HCT116 (cell line): ENCODE measurements at regions not wholly inside any gene's neighbourhood (a gene's known extent, or its start where the extent isn't known, plus 50 kb on each side); places are given as distances from the start of the nearest gene placed in this dataset.

Experiments used
- ATAC-seq: fragments of 200-7000 bp; cut with Tn5 transposase; 2 replicates; pipeline ENCODE4 v1.9.1; 2020; ENCODE audit warnings: mild to moderate bottlenecking, moderate library complexity
- BruUV-seq: library from RNA; stranded (reverse); fragments of 400-500 nt; replicated peaks from 2 replicates; lab custom pipeline; 2021; lab: Mats Ljungman, UMichigan
- CTCF ChIA-PET: fragments of 300-600 bp; sonication (Branson Sonifier 250); formaldehyde crosslinking; loops from one replicate; lab custom pipeline; 2021; ENCODE audit warnings: antibody characterized with exemption; lab: Charles Lee
- POLR2A ChIA-PET: fragments of 300-600, 350-600 bp; sonication (Branson Sonifier 250); formaldehyde crosslinking; loops from one replicate; lab custom pipeline; 2021; ENCODE audit warnings: antibody characterized with exemption; lab: Charles Lee
- RAD21 ChIA-PET, 2 experiments: fragments of 300-600 bp; sonication (Branson Sonifier 250); formaldehyde crosslinking; loops; one replicate each; lab custom pipeline; 2023; ENCODE audit warnings: low total read pairs in 2 of 2; ENCODE audit not compliant: uncharacterized antibody in 2 of 2, unreplicated experiment in 2 of 2, low non-redundant PET in 1 of 2; lab: Charles Lee
- DNase-seq: peaks from one replicate; pipeline ENCODE4 v3.0.0-alpha.2; 2010; ENCODE audit warnings: low read depth, low spot score
- H2AFZ ChIP-seq: fragments of 200-600 bp; shearing (Covaris generic), sonication (generic); 2 replicates; pipeline ENCODE4 v1.6.1; 2017; ENCODE audit warnings: low read depth, mixed run types, mixed read lengths, antibody characterized with exemption, low read length; ENCODE audit not compliant: poor library complexity, severe bottlenecking
- H3K27ac ChIP-seq: 2 replicates; pipeline ENCODE4 v1.5.1; 2012; ENCODE audit warnings: low read depth, low read length
- H3K27me3 ChIP-seq: fragments of 200-600 bp; sonication (generic); 2 replicates; pipeline ENCODE4 v1.6.1; 2016; ENCODE audit warnings: mixed run types, low read length, mixed read lengths; ENCODE audit not compliant: insufficient read depth
- H3K36me3 ChIP-seq, 2 experiments: fragments of 200-500 bp in 1 of 2; fragments of 200-600 bp in 1 of 2; sonication (Bioruptor generic) in 1 of 2; sonication (generic) in 1 of 2; 2 replicates each; pipeline versions ENCODE4 v1.5.1 to v1.6.1; 2014 to 2016; ENCODE audit warnings: low read length in 2 of 2, inconsistent platforms in 1 of 2, mixed read lengths in 1 of 2, mixed run types in 1 of 2; ENCODE audit not compliant: insufficient read depth in 2 of 2, control insufficient read depth in 1 of 2
- H3K4me1 ChIP-seq, 2 experiments: fragments of 200-600 bp in 1 of 2; sonication (generic) in 1 of 2; 2 replicates each; pipeline versions ENCODE4 v1.5.1 to v1.6.1; 2012 to 2017; ENCODE audit warnings: low read length in 2 of 2, inconsistent platforms in 1 of 2, mild to moderate bottlenecking in 1 of 2, mixed read lengths in 1 of 2, mixed run types in 1 of 2, moderate library complexity in 1 of 2; ENCODE audit not compliant: insufficient read depth in 2 of 2, control insufficient read depth in 1 of 2
- H3K4me2 ChIP-seq: fragments of 200-600 bp; sonication (generic); 2 replicates; pipeline ENCODE4 v1.6.1; 2017; ENCODE audit warnings: mixed run types, low read length, mixed read lengths
- H3K4me3 ChIP-seq, 2 experiments: fragments of 200-600 bp in 1 of 2; sonication (generic) in 1 of 2; replicated peaks in 1 of 2; 2 replicates each; pipeline ENCODE4 v1.5.1; 2011 to 2016; ENCODE audit warnings: low read length in 2 of 2, control low read depth in 1 of 2, low read depth in 1 of 2, mild to moderate bottlenecking in 1 of 2, mixed read lengths in 1 of 2, mixed run types in 1 of 2
- H3K79me2 ChIP-seq: fragments of 200-600 bp; sonication (generic); 2 replicates; pipeline ENCODE4 v1.6.1; 2017; ENCODE audit warnings: mild to moderate bottlenecking, mixed run types, low read length, moderate library complexity, mixed read lengths; ENCODE audit not compliant: insufficient read depth
- H3K9ac ChIP-seq: fragments of 200-600 bp; sonication (generic); 2 replicates; pipeline ENCODE4 v1.6.1; 2016; ENCODE audit warnings: low read length, mixed read lengths
- H3K9me2 ChIP-seq: fragments of 200-600 bp; sonication (generic), shearing (Covaris generic); 2 replicates; pipeline ENCODE4 v1.6.1; 2017; ENCODE audit warnings: mixed run types, mild to moderate bottlenecking, moderate library complexity; ENCODE audit not compliant: insufficient read depth
- H3K9me3 ChIP-seq, 2 experiments: fragments of 200-500 bp in 1 of 2; fragments of 200-600 bp in 1 of 2; sonication (Bioruptor generic) in 1 of 2; sonication (generic) in 1 of 2; 2 replicates each; pipeline ENCODE4 v1.6.1; 2014 to 2017; ENCODE audit warnings: low read length in 2 of 2, mixed read lengths in 2 of 2, inconsistent platforms in 1 of 2, low read depth in 1 of 2, mild to moderate bottlenecking in 1 of 2, mixed run types in 1 of 2, moderate library complexity in 1 of 2; ENCODE audit not compliant: control insufficient read depth in 1 of 2, insufficient read depth in 1 of 2
- H4K20me1 ChIP-seq: fragments of 200-600 bp; sonication (generic), shearing (Covaris generic); 2 replicates; pipeline ENCODE4 v1.6.1; 2017; ENCODE audit warnings: mixed run types, mild to moderate bottlenecking, moderate library complexity; ENCODE audit not compliant: insufficient read depth
- CEBPB ChIP-seq: IDR thresholded peaks from 2 replicates; pipeline ENCODE4 v1.6.1; 2012; ENCODE audit warnings: low read depth
- EGR1 ChIP-seq: IDR thresholded peaks from 2 replicates; pipeline ENCODE4 v1.6.1; 2012; ENCODE audit warnings: low read depth
- ELF1 ChIP-seq: IDR thresholded peaks from 2 replicates; pipeline ENCODE4 v1.6.1; 2012; ENCODE audit warnings: low read depth, borderline replicate concordance
- EZH2phosphoT487 ChIP-seq: fragments of 200-600 bp; IDR thresholded peaks from 2 replicates; pipeline ENCODE4 v1.6.1; 2018; ENCODE audit warnings: antibody characterized with exemption, borderline replicate concordance
- FOSL1 ChIP-seq: IDR thresholded peaks from 2 replicates; pipeline ENCODE4 v1.6.1; 2012; ENCODE audit warnings: low read depth
- POLR2A ChIP-seq: IDR thresholded peaks from 2 replicates; pipeline ENCODE4 v1.7.0; 2011; ENCODE audit warnings: borderline replicate concordance; ENCODE audit not compliant: insufficient read depth, insufficient read length; ENCODE audit errors: extremely low read depth
- POLR2AphosphoS5 ChIP-seq: IDR thresholded peaks from 2 replicates; pipeline ENCODE4 v1.6.1; 2011; ENCODE audit warnings: mild to moderate bottlenecking, low read depth, low read length, moderate library complexity
- RAD21 ChIP-seq: IDR thresholded peaks from 2 replicates; pipeline ENCODE4 v1.6.1; 2012; ENCODE audit warnings: low read depth, mild to moderate bottlenecking
- SIN3A ChIP-seq: IDR thresholded peaks from 2 replicates; pipeline ENCODE4 v1.6.1; 2012; ENCODE audit warnings: low read depth
- SRF ChIP-seq: IDR thresholded peaks from 2 replicates; pipeline ENCODE4 v1.6.1; 2012; ENCODE audit warnings: low read depth
- TCF7L2 ChIP-seq: IDR thresholded peaks from 2 replicates; pipeline ENCODE4 v1.7.0; 2011; ENCODE audit warnings: borderline replicate concordance, inconsistent platforms; ENCODE audit not compliant: insufficient read depth, insufficient read length; ENCODE audit errors: extremely low read depth
- YY1 ChIP-seq: IDR thresholded peaks from 2 replicates; pipeline ENCODE4 v1.6.1; 2011; ENCODE audit warnings: low read length, low read depth, moderate library complexity, mild to moderate bottlenecking; ENCODE audit not compliant: insufficient replicate concordance; ENCODE audit errors: extremely low read depth
- ZFX ChIP-seq: fragments of 450-650 bp; IDR thresholded peaks from 2 replicates; pipeline ENCODE4 v1.6.1; 2017
- ZNF274 ChIP-seq: fragments of 200-500 bp; sonication (Bioruptor generic); IDR thresholded peaks from 2 replicates; pipeline ENCODE4 v1.6.1; 2014; ENCODE audit warnings: mild to moderate bottlenecking, low read depth, low read length, inconsistent platforms
- intact Hi-C: fragments of 100-400 bp; cut with micrococcal nuclease; formaldehyde crosslinking; loops from 2 replicates; pipeline ENCODE4 v1.10.0; 2022
- TF ChIP-seq, protein P1 (sequence below): IDR thresholded peaks from 2 replicates; pipeline ENCODE4 v1.6.1; 2012; ENCODE audit warnings: low read depth
- TF ChIP-seq, protein P2 (sequence below): IDR thresholded peaks from 2 replicates; pipeline ENCODE4 v1.6.1; 2012
- TF ChIP-seq, protein P3 (sequence below): IDR thresholded peaks from 2 replicates; pipeline ENCODE4 v1.6.1; 2011; ENCODE audit warnings: mild to moderate bottlenecking, low read length, moderate library complexity; ENCODE audit not compliant: insufficient replicate concordance; ENCODE audit errors: extremely low read depth
- TF ChIP-seq, protein P4 (sequence below), 3 experiments: fragments of 200-600 bp in 1 of 3; sonication (generic) in 1 of 3; IDR thresholded peaks in 2 of 3; conservative IDR thresholded peaks in 1 of 3; 2 replicates each; pipeline ENCODE4 v1.5.1; 2012 to 2017; ENCODE audit warnings: low read depth in 2 of 3, low read length in 2 of 3, antibody characterized with exemption in 1 of 3, borderline replicate concordance in 1 of 3, control low read depth in 1 of 3, mild to moderate bottlenecking in 1 of 3, mixed read lengths in 1 of 3, mixed run types in 1 of 3, moderate library complexity in 1 of 3; ENCODE audit not compliant: insufficient read depth in 1 of 3

DNA sequence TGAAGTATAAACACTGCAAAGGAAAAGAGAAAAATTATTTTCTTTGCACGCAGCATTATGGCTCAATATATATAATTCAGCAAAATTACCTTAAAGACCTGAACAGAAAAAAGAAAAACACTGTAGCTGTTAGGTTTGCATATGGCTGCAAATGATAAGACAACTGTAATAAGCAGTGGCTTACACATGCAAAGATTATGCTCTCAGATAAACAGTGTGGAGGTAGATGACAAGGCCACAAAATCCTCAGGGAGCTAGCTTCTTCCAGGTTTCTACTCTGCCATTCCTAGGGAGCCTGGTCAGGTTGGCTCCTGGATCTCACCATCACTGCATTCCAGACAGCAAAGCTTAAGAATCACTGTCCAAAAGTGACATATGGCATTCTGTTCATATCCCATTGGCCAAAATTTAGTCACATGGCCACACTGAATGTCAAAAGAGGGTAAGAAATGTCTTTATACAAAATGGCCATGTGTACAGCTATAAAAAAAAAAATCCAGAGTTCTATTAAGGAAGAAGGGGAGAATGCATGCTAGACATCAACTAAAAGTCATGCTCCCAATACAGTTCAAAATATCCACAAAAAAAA lies 195.2 kb upstream of the SLC7A11 start:
- Histone ChIP-seq H3K36me3 (no peaks in the 10 kb centered on the region), H2AFZ (no peak overlapping the region), H3K4me2 (no peak overlapping the region), H3K9me2 (no peaks in the 10 kb centered on the region), H3K9me3 (no peaks in the 10 kb centered on the region), H3K27ac (no peak overlapping the region), H3K9ac (no peak overlapping the region), H3K79me2 (no peaks in the 10 kb centered on the region), H3K4me3 (no peak overlapping the region), H3K4me1 (no peaks in the 10 kb centered on the region), H3K27me3 (no peaks in the 10 kb centered on the region), H4K20me1 (no peaks in the 10 kb centered on the region)
- DNase-seq: no peak
- ChIA-PET CTCF (no interaction called here), RAD21 (no interaction called here), POLR2A (no interaction called here)
- TF ChIP-seq TCF7L2: no peak
- TF ChIP-seq, protein P1, sequence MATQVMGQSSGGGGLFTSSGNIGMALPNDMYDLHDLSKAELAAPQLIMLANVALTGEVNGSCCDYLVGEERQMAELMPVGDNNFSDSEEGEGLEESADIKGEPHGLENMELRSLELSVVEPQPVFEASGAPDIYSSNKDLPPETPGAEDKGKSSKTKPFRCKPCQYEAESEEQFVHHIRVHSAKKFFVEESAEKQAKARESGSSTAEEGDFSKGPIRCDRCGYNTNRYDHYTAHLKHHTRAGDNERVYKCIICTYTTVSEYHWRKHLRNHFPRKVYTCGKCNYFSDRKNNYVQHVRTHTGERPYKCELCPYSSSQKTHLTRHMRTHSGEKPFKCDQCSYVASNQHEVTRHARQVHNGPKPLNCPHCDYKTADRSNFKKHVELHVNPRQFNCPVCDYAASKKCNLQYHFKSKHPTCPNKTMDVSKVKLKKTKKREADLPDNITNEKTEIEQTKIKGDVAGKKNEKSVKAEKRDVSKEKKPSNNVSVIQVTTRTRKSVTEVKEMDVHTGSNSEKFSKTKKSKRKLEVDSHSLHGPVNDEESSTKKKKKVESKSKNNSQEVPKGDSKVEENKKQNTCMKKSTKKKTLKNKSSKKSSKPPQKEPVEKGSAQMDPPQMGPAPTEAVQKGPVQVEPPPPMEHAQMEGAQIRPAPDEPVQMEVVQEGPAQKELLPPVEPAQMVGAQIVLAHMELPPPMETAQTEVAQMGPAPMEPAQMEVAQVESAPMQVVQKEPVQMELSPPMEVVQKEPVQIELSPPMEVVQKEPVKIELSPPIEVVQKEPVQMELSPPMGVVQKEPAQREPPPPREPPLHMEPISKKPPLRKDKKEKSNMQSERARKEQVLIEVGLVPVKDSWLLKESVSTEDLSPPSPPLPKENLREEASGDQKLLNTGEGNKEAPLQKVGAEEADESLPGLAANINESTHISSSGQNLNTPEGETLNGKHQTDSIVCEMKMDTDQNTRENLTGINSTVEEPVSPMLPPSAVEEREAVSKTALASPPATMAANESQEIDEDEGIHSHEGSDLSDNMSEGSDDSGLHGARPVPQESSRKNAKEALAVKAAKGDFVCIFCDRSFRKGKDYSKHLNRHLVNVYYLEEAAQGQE: no peak
- no peak for TF ChIP-seq YY1
- TF ChIP-seq, protein P2, sequence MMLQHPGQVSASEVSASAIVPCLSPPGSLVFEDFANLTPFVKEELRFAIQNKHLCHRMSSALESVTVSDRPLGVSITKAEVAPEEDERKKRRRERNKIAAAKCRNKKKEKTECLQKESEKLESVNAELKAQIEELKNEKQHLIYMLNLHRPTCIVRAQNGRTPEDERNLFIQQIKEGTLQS: no peak
- TF ChIP-seq ZNF274: no peak
- no peak for TF ChIP-seq SRF
- no peak for TF ChIP-seq ZFX
- no peak for TF ChIP-seq CEBPB
- TF ChIP-seq, protein P3, sequence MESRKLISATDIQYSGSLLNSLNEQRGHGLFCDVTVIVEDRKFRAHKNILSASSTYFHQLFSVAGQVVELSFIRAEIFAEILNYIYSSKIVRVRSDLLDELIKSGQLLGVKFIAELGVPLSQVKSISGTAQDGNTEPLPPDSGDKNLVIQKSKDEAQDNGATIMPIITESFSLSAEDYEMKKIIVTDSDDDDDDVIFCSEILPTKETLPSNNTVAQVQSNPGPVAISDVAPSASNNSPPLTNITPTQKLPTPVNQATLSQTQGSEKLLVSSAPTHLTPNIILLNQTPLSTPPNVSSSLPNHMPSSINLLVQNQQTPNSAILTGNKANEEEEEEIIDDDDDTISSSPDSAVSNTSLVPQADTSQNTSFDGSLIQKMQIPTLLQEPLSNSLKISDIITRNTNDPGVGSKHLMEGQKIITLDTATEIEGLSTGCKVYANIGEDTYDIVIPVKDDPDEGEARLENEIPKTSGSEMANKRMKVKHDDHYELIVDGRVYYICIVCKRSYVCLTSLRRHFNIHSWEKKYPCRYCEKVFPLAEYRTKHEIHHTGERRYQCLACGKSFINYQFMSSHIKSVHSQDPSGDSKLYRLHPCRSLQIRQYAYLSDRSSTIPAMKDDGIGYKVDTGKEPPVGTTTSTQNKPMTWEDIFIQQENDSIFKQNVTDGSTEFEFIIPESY: no peak
- no peak for TF ChIP-seq POLR2AphosphoS5
- no peak for TF ChIP-seq RAD21
- TF ChIP-seq, protein P4, sequence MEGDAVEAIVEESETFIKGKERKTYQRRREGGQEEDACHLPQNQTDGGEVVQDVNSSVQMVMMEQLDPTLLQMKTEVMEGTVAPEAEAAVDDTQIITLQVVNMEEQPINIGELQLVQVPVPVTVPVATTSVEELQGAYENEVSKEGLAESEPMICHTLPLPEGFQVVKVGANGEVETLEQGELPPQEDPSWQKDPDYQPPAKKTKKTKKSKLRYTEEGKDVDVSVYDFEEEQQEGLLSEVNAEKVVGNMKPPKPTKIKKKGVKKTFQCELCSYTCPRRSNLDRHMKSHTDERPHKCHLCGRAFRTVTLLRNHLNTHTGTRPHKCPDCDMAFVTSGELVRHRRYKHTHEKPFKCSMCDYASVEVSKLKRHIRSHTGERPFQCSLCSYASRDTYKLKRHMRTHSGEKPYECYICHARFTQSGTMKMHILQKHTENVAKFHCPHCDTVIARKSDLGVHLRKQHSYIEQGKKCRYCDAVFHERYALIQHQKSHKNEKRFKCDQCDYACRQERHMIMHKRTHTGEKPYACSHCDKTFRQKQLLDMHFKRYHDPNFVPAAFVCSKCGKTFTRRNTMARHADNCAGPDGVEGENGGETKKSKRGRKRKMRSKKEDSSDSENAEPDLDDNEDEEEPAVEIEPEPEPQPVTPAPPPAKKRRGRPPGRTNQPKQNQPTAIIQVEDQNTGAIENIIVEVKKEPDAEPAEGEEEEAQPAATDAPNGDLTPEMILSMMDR (IDR thresholded peaks at IDR 0.05 in 2 of 3, conservative IDR thresholded peaks at IDR 0.05 in 1 of 3; ENCODE audit: borderline replicate concordance in 1 of 3, insufficient read depth in 1 of 3, low read depth in 2 of 3, low read length in 2 of 3): no peak
- TF ChIP-seq SIN3A: no peak
- no peak for TF ChIP-seq EGR1
- TF ChIP-seq FOSL1: no peak
- no peak for TF ChIP-seq EZH2phosphoT487
- TF ChIP-seq POLR2A: no peak
- no peak for TF ChIP-seq ELF1
- ATAC-seq: no peak
- BruUV-seq: no TSS peak
- intact Hi-C loops: no loop called here
